H1 (cell line): ENCODE measurements at regions not wholly inside any gene's neighbourhood (a gene's known extent, or its start where the extent isn't known, plus 50 kb on each side); places are given as distances from the start of the nearest gene placed in this dataset.

Experiments
- CTCF ChIP-seq, 3 experiments: IDR thresholded peaks; 1 replicate in 2 of 3; 2 replicates in 1 of 3; pipeline versions ENCODE4 v1.5.1 to v1.6.1; 2011; ENCODE audit warnings: low read length in 3 of 3, mild to moderate bottlenecking in 3 of 3, inconsistent platforms in 2 of 3, low read depth in 1 of 3, moderate library complexity in 1 of 3; ENCODE audit not compliant: insufficient read depth in 1 of 3; ENCODE audit errors: control extremely low read depth in 1 of 3
- KDM5A ChIP-seq: fragments of 200-600 bp; IDR thresholded peaks from 2 replicates; pipeline ENCODE4 v1.7.1; 2012; ENCODE audit warnings: mild to moderate bottlenecking, low read length, inconsistent platforms, mixed read lengths
- TBP ChIP-seq: IDR thresholded peaks from 2 replicates; pipeline ENCODE4 v1.6.1; 2011; ENCODE audit warnings: low read depth, low read length, improper control_type of control experiment
- ZNF274 ChIP-seq: IDR thresholded peaks from 2 replicates; pipeline ENCODE4 v1.7.0; 2012; ENCODE audit warnings: low read length, borderline replicate concordance; ENCODE audit errors: extremely low read depth

GRCh38 chr13:34103854-34104253 lies 285.9 kb downstream of the RFC3 start:
- TF ChIP-seq TBP (no peak), CTCF (IDR thresholded peaks at IDR 0.05; ENCODE audit: control extremely low read depth in 1 of 3, insufficient read depth in 1 of 3, low read depth in 1 of 3, low read length in 3 of 3) (no peak), KDM5A (no peak), ZNF274 (no peak)
